CD4-positive, alpha-beta T cell (primary cell): ENCODE measurements at regions not wholly inside any gene's neighbourhood (a gene's known extent, or its start where the extent isn't known, plus 50 kb on each side); places are given as distances from the start of the nearest gene placed in this dataset.

ENCODE experiments used
- ATAC-seq: fragments of 200-7000 bp; cut with Tn5 transposase; one replicate; pipeline ENCODE4 v1.10.0; 2022; ENCODE audit warnings: mild to moderate bottlenecking; ENCODE audit not compliant: poor library complexity
- CTCF ChIA-PET: fragments of 350-600 bp; sonication (Branson Sonifier 250); formaldehyde crosslinking; loops from one replicate; lab custom pipeline; 2021; ENCODE audit warnings: antibody characterized with exemption, inconsistent platforms; lab: Charles Lee
- POLR2A ChIA-PET: fragments of 350-600 bp; sonication (Branson Sonifier 250); formaldehyde crosslinking; loops from one replicate; lab custom pipeline; 2021; ENCODE audit warnings: antibody characterized with exemption, inconsistent platforms; lab: Charles Lee
- DNase-seq, 14 experiments: peaks; one replicate each; pipeline ENCODE4 v3.0.0-alpha.2; 2013 to 2020; ENCODE audit warnings: mixed read lengths in 2 of 14
- H3K27ac ChIP-seq, 2 donors: one replicate each; pipeline versions ENCODE4 v1.5.1 to v1.7.0; 2013; ENCODE audit warnings: low read length in 2 of 2, low read depth in 1 of 2, mild to moderate bottlenecking in 1 of 2
- H3K27me3 ChIP-seq, 2 experiments: 1 replicate in 1 of 2; 2 replicates in 1 of 2; pipeline versions ENCODE4 v1.6.1 to v1.7.0; 2013; ENCODE audit warnings: low read length in 2 of 2, control low read depth in 1 of 2, mild to moderate bottlenecking in 1 of 2, moderate library complexity in 1 of 2; ENCODE audit not compliant: insufficient read depth in 2 of 2, control insufficient read depth in 1 of 2
- H3K36me3 ChIP-seq: one replicate; pipeline ENCODE4 v1.6.1; 2013; ENCODE audit warnings: low read length, control low read depth; ENCODE audit not compliant: insufficient read depth
- H3K4me1 ChIP-seq: one replicate; pipeline ENCODE4 v1.6.1; 2013; ENCODE audit warnings: low read length, control low read depth; ENCODE audit not compliant: insufficient read depth
- H3K4me3 ChIP-seq: one replicate; pipeline ENCODE4 v1.5.1; 2013; ENCODE audit warnings: mild to moderate bottlenecking, low read length, moderate library complexity
- H3K9me3 ChIP-seq, 2 experiments: 1 replicate in 1 of 2; 2 replicates in 1 of 2; pipeline versions ENCODE4 v1.6.1 to v1.7.0; 2013; ENCODE audit warnings: low read length in 2 of 2, mild to moderate bottlenecking in 2 of 2, control low read depth in 1 of 2, moderate library complexity in 1 of 2; ENCODE audit not compliant: control insufficient read depth in 1 of 2, insufficient read depth in 1 of 2
- H3K27ac Mint-ChIP-seq: one replicate; pipeline ENCODE4 v1.8.0; 2020; ENCODE audit warnings: mixed read lengths
- H3K27me3 Mint-ChIP-seq: one replicate; pipeline ENCODE4 v1.8.0; 2021; ENCODE audit warnings: mixed read lengths
- H3K36me3 Mint-ChIP-seq: one replicate; pipeline ENCODE4 v1.8.0; 2021; ENCODE audit warnings: low read depth, mixed read lengths
- H3K4me1 Mint-ChIP-seq: one replicate; pipeline ENCODE4 v1.8.0; 2021; ENCODE audit warnings: low read depth, mixed read lengths
- H3K4me3 Mint-ChIP-seq: one replicate; pipeline ENCODE4 v1.8.0; 2020; ENCODE audit warnings: mild to moderate bottlenecking, mixed read lengths
- H3K9me3 Mint-ChIP-seq: one replicate; pipeline ENCODE4 v1.8.0; 2020; ENCODE audit warnings: mixed read lengths
- CTCF ChIP-seq: fragments of 200-600 bp; IDR thresholded peaks from one replicate; pipeline ENCODE4 v1.8.0; 2022; ENCODE audit warnings: antibody characterized with exemption, mild to moderate bottlenecking
- intact Hi-C, 2 experiments: fragments of 100-400 bp; cut with DNase I in 1 of 2; cut with micrococcal nuclease in 1 of 2; formaldehyde crosslinking; loops; one replicate each; pipeline versions ENCODE4 v1.15.1 to v1.9.0; 2023 to 2025; cut with DNase I, micrococcal nuclease

GRCh38 chr2:140154706-140155105, 1374.5 kb upstream of the NXPH2 start:
- Histone ChIP-seq H3K9me3 (peaks cover 0 to 9% of the 10 kb centered on the region in 2 experiments), H3K4me3 (no peak overlapping the region), H3K4me1 (no peaks in the 10 kb centered on the region), H3K36me3 (no peaks in the 10 kb centered on the region), H3K27ac (no peak overlapping the region), H3K27me3 (no peaks in the 10 kb centered on the region)
- no peak for ATAC-seq
- POLR2A ChIA-PET: no interaction called here
- DNase-seq: no peak
- no peaks in the 10 kb centered on the region for H3K27me3 Mint-ChIP-seq
- no peaks in the 10 kb centered on the region for H3K4me1 Mint-ChIP-seq
- intact Hi-C loops: no loop called here
- TF ChIP-seq CTCF: no peak
- no peak overlapping the region for H3K27ac Mint-ChIP-seq
- no peak overlapping the region for H3K4me3 Mint-ChIP-seq
- H3K36me3 Mint-ChIP-seq: no peaks in the 10 kb centered on the region
- CTCF ChIA-PET: no interaction called here
- H3K9me3 Mint-ChIP-seq: peaks cover 7% of the 10 kb centered on the region

GRCh38 chr2:140154271-140154670, 1374.1 kb upstream of the NXPH2 start:
- no peaks in the 10 kb centered on the region for H3K36me3 ChIP-seq
- no peaks in the 10 kb centered on the region for H3K4me1 Mint-ChIP-seq
- no peak overlapping the region for H3K27ac Mint-ChIP-seq
- H3K4me3 Mint-ChIP-seq: no peak overlapping the region
- H3K4me3 ChIP-seq: no peak overlapping the region
- no peaks in the 10 kb centered on the region for H3K4me1 ChIP-seq
- intact Hi-C loops: no loop called here
- no peak for TF ChIP-seq CTCF
- CTCF ChIA-PET: no interaction called here
- no peaks in the 10 kb centered on the region for H3K27me3 ChIP-seq
- peaks cover 7% of the 10 kb centered on the region for H3K9me3 Mint-ChIP-seq
- peaks cover 0 to 9% of the 10 kb centered on the region in 2 experiments for H3K9me3 ChIP-seq
- no peak overlapping the region for H3K27ac ChIP-seq
- no peaks in the 10 kb centered on the region for H3K27me3 Mint-ChIP-seq
- POLR2A ChIA-PET: no interaction called here
- DNase-seq: no peak
- no peaks in the 10 kb centered on the region for H3K36me3 Mint-ChIP-seq
- ATAC-seq: no peak

GRCh38 chr2:140144611-140145010, 1364.4 kb upstream of the NXPH2 start:
- H3K27me3 Mint-ChIP-seq: no peaks in the 10 kb centered on the region
- peaks cover 6% of the 10 kb centered on the region for H3K9me3 Mint-ChIP-seq
- no peak overlapping the region for H3K27ac Mint-ChIP-seq
- no peaks in the 10 kb centered on the region for H3K36me3 Mint-ChIP-seq
- POLR2A ChIA-PET: no interaction called here
- no peak overlapping the region for H3K4me3 Mint-ChIP-seq
- Histone ChIP-seq H3K36me3 (no peaks in the 10 kb centered on the region), H3K27me3 (no peaks in the 10 kb centered on the region), H3K9me3 (peaks cover 0 to 3% of the 10 kb centered on the region in 2 experiments), H3K4me1 (no peaks in the 10 kb centered on the region), H3K4me3 (no peak overlapping the region), H3K27ac (no peak overlapping the region)
- TF ChIP-seq CTCF: no peak
- ATAC-seq: no peak
- DNase-seq: no peak
- CTCF ChIA-PET: no interaction called here
- intact Hi-C loops: no loop called here
- no peaks in the 10 kb centered on the region for H3K4me1 Mint-ChIP-seq
